ENCODE measurements at regions not wholly inside any gene's neighbourhood (a gene's known extent, or its start where the extent isn't known, plus 50 kb on each side); places are given as distances from the start of the nearest gene placed in this dataset.
A peak's percentile ranks its signal among the peaks of the same experiment; 100 is the strongest.

- H3K36me3 ChIP-seq (ENCODE audit: insufficient read depth, low read length) = no peaks in the 10 kb centered on the region
- TF ChIP-seq CTCF (IDR thresholded peaks at IDR 0.05; ENCODE audit: extremely low read depth, low read depth, low read length) = no peak
Measured at GRCh38 chr10:91033324-91033950, 112.5 kb upstream of the ANKRD1 start.

GRCh38 chr10:91034042-91034441 is 113.2 kb upstream of the ANKRD1 start:
- H3K4me1 ChIP-seq (ENCODE audit: insufficient read depth, low read length) = peaks cover 29% of the 10 kb centered on the region
- no peak overlapping the region for H3K4me3 ChIP-seq (ENCODE audit: insufficient read depth, low read length)
- H3K4me2 ChIP-seq (ENCODE audit: insufficient read depth, low read length) = no peak overlapping the region
- no peaks in the 10 kb centered on the region for H3K9me3 ChIP-seq (ENCODE audit: low read depth, low read length)
- H3K36me3 ChIP-seq (ENCODE audit: insufficient read depth, low read length) = no peaks in the 10 kb centered on the region
- DNase-seq (ENCODE audit: insufficient read length, low spot score, missing footprints) = no peak
- H4K20me1 ChIP-seq (ENCODE audit: insufficient read depth, low read length) = no peaks in the 10 kb centered on the region
- no peak for TF ChIP-seq CTCF (IDR thresholded peaks at IDR 0.05; ENCODE audit: extremely low read depth, low read depth, low read length)
- no peak overlapping the region for H3K27ac ChIP-seq (ENCODE audit: low read depth, low read length)
- peak overlapping the region; percentile 1 for H2AFZ ChIP-seq (ENCODE audit: low read length)
- no peaks in the 10 kb centered on the region for H3K27me3 ChIP-seq (ENCODE audit: insufficient read depth, low read length)
- H3K79me2 ChIP-seq (ENCODE audit: insufficient read depth, low read length) = no peaks in the 10 kb centered on the region

More at GRCh38 chr10:91033324-91033950, 112.5 kb upstream of the ANKRD1 start:
- DNase-seq (ENCODE audit: insufficient read length, low spot score, missing footprints) = no peak
- H3K4me1 ChIP-seq (ENCODE audit: insufficient read depth, low read length) = peaks cover 29% of the 10 kb centered on the region
- H2AFZ ChIP-seq (ENCODE audit: low read length) = no peak overlapping the region
- H3K27me3 ChIP-seq (ENCODE audit: insufficient read depth, low read length) = no peaks in the 10 kb centered on the region
- no peak overlapping the region for H3K4me3 ChIP-seq (ENCODE audit: insufficient read depth, low read length)
- no peaks in the 10 kb centered on the region for H4K20me1 ChIP-seq (ENCODE audit: insufficient read depth, low read length)
- no peaks in the 10 kb centered on the region for H3K79me2 ChIP-seq (ENCODE audit: insufficient read depth, low read length)
- H3K9me3 ChIP-seq (ENCODE audit: low read depth, low read length) = no peaks in the 10 kb centered on the region
- H3K27ac ChIP-seq (ENCODE audit: low read depth, low read length) = no peak overlapping the region
- peak overlapping the region; percentile 14 for H3K4me2 ChIP-seq (ENCODE audit: insufficient read depth, low read length)

GRCh38 chr10:91034494-91035159 is 113.7 kb upstream of the ANKRD1 start:
- no peak for TF ChIP-seq CTCF (IDR thresholded peaks at IDR 0.05; ENCODE audit: extremely low read depth, low read depth, low read length)
- H3K9me3 ChIP-seq (ENCODE audit: low read depth, low read length) = no peaks in the 10 kb centered on the region
- H3K27ac ChIP-seq (ENCODE audit: low read depth, low read length) = no peak overlapping the region
- no peak for DNase-seq (ENCODE audit: insufficient read length, low spot score, missing footprints)
- H4K20me1 ChIP-seq (ENCODE audit: insufficient read depth, low read length) = no peaks in the 10 kb centered on the region
- no peaks in the 10 kb centered on the region for H3K36me3 ChIP-seq (ENCODE audit: insufficient read depth, low read length)
- H3K4me2 ChIP-seq (ENCODE audit: insufficient read depth, low read length) = peak overlapping the region; percentile 34
- no peak overlapping the region for H3K4me3 ChIP-seq (ENCODE audit: insufficient read depth, low read length)
- no peaks in the 10 kb centered on the region for H3K27me3 ChIP-seq (ENCODE audit: insufficient read depth, low read length)
- peak overlapping the region; percentile 1 for H2AFZ ChIP-seq (ENCODE audit: low read length)
- no peaks in the 10 kb centered on the region for H3K79me2 ChIP-seq (ENCODE audit: insufficient read depth, low read length)
- peaks cover 29% of the 10 kb centered on the region for H3K4me1 ChIP-seq (ENCODE audit: insufficient read depth, low read length)

- no peak overlapping the region for H2AFZ ChIP-seq (ENCODE audit: low read length)
- DNase-seq (ENCODE audit: insufficient read length, low spot score, missing footprints) = no peak
- H3K4me3 ChIP-seq (ENCODE audit: insufficient read depth, low read length) = no peak overlapping the region
- no peaks in the 10 kb centered on the region for H3K79me2 ChIP-seq (ENCODE audit: insufficient read depth, low read length)
- H3K27me3 ChIP-seq (ENCODE audit: insufficient read depth, low read length) = no peaks in the 10 kb centered on the region
- H3K36me3 ChIP-seq (ENCODE audit: insufficient read depth, low read length) = no peaks in the 10 kb centered on the region
- TF ChIP-seq CTCF (IDR thresholded peaks at IDR 0.05; ENCODE audit: extremely low read depth, low read depth, low read length) = no peak
- no peaks in the 10 kb centered on the region for H4K20me1 ChIP-seq (ENCODE audit: insufficient read depth, low read length)
- H3K4me1 ChIP-seq (ENCODE audit: insufficient read depth, low read length) = peaks cover 29% of the 10 kb centered on the region
- no peaks in the 10 kb centered on the region for H3K9me3 ChIP-seq (ENCODE audit: low read depth, low read length)
- H3K27ac ChIP-seq (ENCODE audit: low read depth, low read length) = no peak overlapping the region
- H3K4me2 ChIP-seq (ENCODE audit: insufficient read depth, low read length) = no peak overlapping the region
Measured at GRCh38 chr10:91035650-91036292, 114.9 kb upstream of the ANKRD1 start.

Data from osteoblast (primary cell).